ENCODE measurements at regions not wholly inside any gene's neighbourhood (a gene's known extent, or its start where the extent isn't known, plus 50 kb on each side); places are given as distances from the start of the nearest gene placed in this dataset.

DNA sequence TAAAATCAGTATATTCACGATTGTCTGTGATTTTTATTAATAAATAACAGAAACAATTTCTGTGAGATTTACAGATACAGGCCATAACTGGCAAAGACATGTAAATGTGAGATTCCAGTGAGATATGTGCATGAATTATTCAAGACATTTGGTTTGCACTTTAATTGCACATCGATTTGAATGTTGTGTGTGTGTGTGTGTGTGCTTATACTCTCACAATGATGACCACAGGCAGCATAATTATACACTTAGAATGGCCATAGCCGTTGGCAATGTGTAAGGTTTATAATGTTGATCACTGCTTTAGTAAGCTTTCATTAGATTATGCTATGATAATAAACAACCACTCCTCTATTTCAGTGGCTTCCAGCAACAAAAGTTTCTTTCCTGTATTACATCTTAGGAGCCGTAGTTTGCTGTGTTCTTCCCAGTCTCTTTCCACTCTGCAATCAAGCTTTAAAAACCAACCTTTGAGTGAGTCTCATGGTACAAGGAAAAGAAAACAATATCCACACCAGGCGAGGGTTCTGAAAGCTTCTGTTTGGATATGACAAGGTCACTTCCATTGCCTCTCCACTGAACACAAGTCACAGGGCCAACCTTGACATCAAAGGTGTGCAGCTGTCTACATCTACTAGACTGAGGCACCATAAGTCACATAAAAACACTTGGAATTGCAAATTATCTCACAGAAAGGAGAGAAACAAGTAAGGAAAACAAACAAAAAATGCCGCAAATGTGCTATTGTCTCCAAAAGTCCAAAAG is 897.7 kb downstream of the RAB28 start:
- in situ Hi-C loops (cut with HindIII; ENCODE audit: extremely low pct_ligation_motif_present, low pct_unique_long_range_greater_than_20kb), result no loop called here
- BruUV-seq (replicated peaks), result no TSS peak
- H3K79me2 ChIP-seq (ENCODE audit: insufficient read depth, low read length), result no peaks in the 10 kb centered on the region
- TF ChIP-seq RARA (CRISPR knock-in tag; IDR thresholded peaks at IDR 0.05) (peak; percentile 40; the same call in 1 of the 2 replicates), ZNF317 (CRISPR knock-in tag; IDR thresholded peaks at IDR 0.05) (peak; percentile 52; the same call in 1 of the 2 replicates), SOX6 (IDR thresholded peaks at IDR 0.05) (no peak), SOX6 (CRISPR knock-in tag; IDR thresholded peaks at IDR 0.05) (peak; percentile 49), SOX13 (IDR thresholded peaks at IDR 0.05) (no peak), SOX13 (CRISPR knock-in tag; conservative IDR thresholded peaks at IDR 0.05 in 1 of 2, IDR thresholded peaks at IDR 0.05 in 1 of 2) (peak in 1 of 2 experiments; percentile 34; a peak in 1 of 4 replicates), CEBPB (IDR thresholded peaks at IDR 0.05; ENCODE audit: borderline replicate concordance, low read depth, low read length) (no peak), ZMYM4 (CRISPR knock-in tag; IDR thresholded peaks at IDR 0.05) (peak; percentile 45; the same call in 1 of the 2 replicates), CBX2 (IDR thresholded peaks at IDR 0.05; ENCODE audit: low read depth, low read length) (no peak), CBX2 (CRISPR knock-in tag; IDR thresholded peaks at IDR 0.05; ENCODE audit: low read depth) (no peak), SKI (IDR thresholded peaks at IDR 0.05; ENCODE audit: partially characterized antibody) (peak; percentile 16), ZFP36 (IDR thresholded peaks at IDR 0.05; ENCODE audit: borderline replicate concordance, low read depth, low read length, partially characterized antibody) (no peak)
- TF ChIP-seq, protein P1, sequence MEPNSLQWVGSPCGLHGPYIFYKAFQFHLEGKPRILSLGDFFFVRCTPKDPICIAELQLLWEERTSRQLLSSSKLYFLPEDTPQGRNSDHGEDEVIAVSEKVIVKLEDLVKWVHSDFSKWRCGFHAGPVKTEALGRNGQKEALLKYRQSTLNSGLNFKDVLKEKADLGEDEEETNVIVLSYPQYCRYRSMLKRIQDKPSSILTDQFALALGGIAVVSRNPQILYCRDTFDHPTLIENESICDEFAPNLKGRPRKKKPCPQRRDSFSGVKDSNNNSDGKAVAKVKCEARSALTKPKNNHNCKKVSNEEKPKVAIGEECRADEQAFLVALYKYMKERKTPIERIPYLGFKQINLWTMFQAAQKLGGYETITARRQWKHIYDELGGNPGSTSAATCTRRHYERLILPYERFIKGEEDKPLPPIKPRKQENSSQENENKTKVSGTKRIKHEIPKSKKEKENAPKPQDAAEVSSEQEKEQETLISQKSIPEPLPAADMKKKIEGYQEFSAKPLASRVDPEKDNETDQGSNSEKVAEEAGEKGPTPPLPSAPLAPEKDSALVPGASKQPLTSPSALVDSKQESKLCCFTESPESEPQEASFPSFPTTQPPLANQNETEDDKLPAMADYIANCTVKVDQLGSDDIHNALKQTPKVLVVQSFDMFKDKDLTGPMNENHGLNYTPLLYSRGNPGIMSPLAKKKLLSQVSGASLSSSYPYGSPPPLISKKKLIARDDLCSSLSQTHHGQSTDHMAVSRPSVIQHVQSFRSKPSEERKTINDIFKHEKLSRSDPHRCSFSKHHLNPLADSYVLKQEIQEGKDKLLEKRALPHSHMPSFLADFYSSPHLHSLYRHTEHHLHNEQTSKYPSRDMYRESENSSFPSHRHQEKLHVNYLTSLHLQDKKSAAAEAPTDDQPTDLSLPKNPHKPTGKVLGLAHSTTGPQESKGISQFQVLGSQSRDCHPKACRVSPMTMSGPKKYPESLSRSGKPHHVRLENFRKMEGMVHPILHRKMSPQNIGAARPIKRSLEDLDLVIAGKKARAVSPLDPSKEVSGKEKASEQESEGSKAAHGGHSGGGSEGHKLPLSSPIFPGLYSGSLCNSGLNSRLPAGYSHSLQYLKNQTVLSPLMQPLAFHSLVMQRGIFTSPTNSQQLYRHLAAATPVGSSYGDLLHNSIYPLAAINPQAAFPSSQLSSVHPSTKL (CRISPR knock-in tag; IDR thresholded peaks at IDR 0.05), result peak; percentile 19; the same call in 1 of the 2 replicates
- H4K20me1 ChIP-seq (ENCODE audit: insufficient read depth, low read length), result no peaks in the 10 kb centered on the region
- H3K9ac ChIP-seq (ENCODE audit: insufficient read depth, low read depth, low read length), result no peak overlapping the region
- CTCF ChIA-PET (ENCODE audit: low intra/inter-chr PET ratio, low total read pairs), result no interaction called here
- H3K9me3 ChIP-seq (ENCODE audit: low read length), result no peaks in the 10 kb centered on the region
- DNase-seq (ENCODE audit: low spot score) (no peak), ATAC-seq (peak; percentile 72), FAIRE-seq (no peak)
- no peak overlapping the region for H2AFZ ChIP-seq (ENCODE audit: low read length)
- H3K4me2 ChIP-seq (ENCODE audit: low read depth, low read length), result no peak overlapping the region
- POLR2A ChIA-PET, result no interaction called here
- no peaks in the 10 kb centered on the region for H3K36me3 ChIP-seq (replicated peaks in 1 of 2; ENCODE audit: control insufficient read depth in 1 of 2, insufficient read depth in 2 of 2, low read length in 2 of 2)
- intact Hi-C loops (cut with micrococcal nuclease; ENCODE audit: unreplicated experiment), result no loop called here
- H3K4me1 ChIP-seq (ENCODE audit: insufficient read depth, low read length), result 0 out of 2 replicates have a peak, but pooled peaks cover 7% of the 10 kb centered on the region
- no peaks in the 10 kb centered on the region for H3K27me3 ChIP-seq (ENCODE audit: control insufficient read depth in 1 of 2, insufficient read depth in 2 of 2, low read length in 2 of 2)
- WGBS (ENCODE audit: low lambda C conversion rate), result 6% methylated on average over 6 of the region's 6 CpGs
- H3K27ac ChIP-seq (ENCODE audit: extremely low read length, insufficient read depth, low read length), result no peak overlapping the region
- no peak overlapping the region for H3K4me3 ChIP-seq (replicated peaks in 1 of 3; ENCODE audit: insufficient read depth in 1 of 3, low read depth in 2 of 3, low read length in 3 of 3)

Data from HepG2 (cell line).